Keratinocyte (primary cell): ENCODE measurements at regions not wholly inside any gene's neighbourhood (a gene's known extent, or its start where the extent isn't known, plus 50 kb on each side); places are given as distances from the start of the nearest gene placed in this dataset.

Experiments
- DNase-seq: peaks from one replicate; pipeline ENCODE4 v3.0.0-alpha.2; 2011; ENCODE audit warnings: low read depth, missing footprints, low spot score
- FAIRE-seq: peaks from 2 replicates; lab custom pipeline; 2011; peaks lifted over from hg19 to GRCh38; lab: Jason Lieb, UNC
- H2AFZ ChIP-seq: 2 replicates; pipeline ENCODE4 v1.6.0; 2012; ENCODE audit warnings: low read length, control low read depth, inconsistent platforms; ENCODE audit not compliant: control insufficient read depth
- H3K27ac ChIP-seq: 2 replicates; pipeline ENCODE4 v1.5.1; 2011; ENCODE audit warnings: low read length; ENCODE audit not compliant: control insufficient read depth, insufficient read depth
- H3K27me3 ChIP-seq: 3 replicates; pipeline ENCODE4 v1.6.0; 2011; ENCODE audit warnings: low read length; ENCODE audit not compliant: control insufficient read depth, insufficient read depth; ENCODE audit errors: extremely low read depth
- H3K36me3 ChIP-seq, 2 experiments: 2 replicates in 1 of 2; 3 replicates in 1 of 2; pipeline ENCODE4 v1.5.1; 2011; ENCODE audit warnings: low read length in 2 of 2, mild to moderate bottlenecking in 1 of 2; ENCODE audit not compliant: control insufficient read depth in 2 of 2, insufficient read depth in 2 of 2; ENCODE audit errors: extremely low read depth in 1 of 2
- H3K4me1 ChIP-seq: 3 replicates; pipeline ENCODE4 v1.5.1; 2011; ENCODE audit warnings: low read length; ENCODE audit not compliant: control insufficient read depth, insufficient read depth; ENCODE audit errors: extremely low read depth
- H3K4me2 ChIP-seq: 3 replicates; pipeline ENCODE4 v1.6.0; 2011; ENCODE audit warnings: low read depth, low read length; ENCODE audit not compliant: control insufficient read depth, insufficient read depth; ENCODE audit errors: extremely low read depth
- H3K4me3 ChIP-seq, 3 experiments: fragments of 200-600 bp in 1 of 3; sonication (generic) in 1 of 3; 2 replicates in 2 of 3; 3 replicates in 1 of 3; pipeline ENCODE4 v1.5.1; 2011 to 2016; ENCODE audit warnings: low read length in 3 of 3, mild to moderate bottlenecking in 3 of 3, control low read depth in 2 of 3, inconsistent platforms in 1 of 3, low read depth in 1 of 3, mixed read lengths in 1 of 3, mixed run types in 1 of 3, moderate library complexity in 1 of 3; ENCODE audit not compliant: control insufficient read depth in 2 of 3, insufficient read depth in 2 of 3; ENCODE audit errors: extremely low read depth in 1 of 3
- H3K79me2 ChIP-seq: 2 replicates; pipeline ENCODE4 v1.6.0; 2012; ENCODE audit warnings: low read length; ENCODE audit not compliant: control insufficient read depth, insufficient read depth
- H3K9ac ChIP-seq: 3 replicates; pipeline ENCODE4 v1.6.0; 2011; ENCODE audit warnings: low read length; ENCODE audit not compliant: control insufficient read depth, insufficient read depth; ENCODE audit errors: extremely low read depth
- H3K9me1 ChIP-seq: 3 replicates; pipeline ENCODE4 v1.6.0; 2011; ENCODE audit warnings: low read length; ENCODE audit not compliant: control insufficient read depth, insufficient read depth; ENCODE audit errors: extremely low read depth
- H3K9me3 ChIP-seq: 2 replicates; pipeline ENCODE4 v1.5.1; 2012; ENCODE audit warnings: low read depth, low read length; ENCODE audit not compliant: control insufficient read depth
- H4K20me1 ChIP-seq: 3 replicates; pipeline ENCODE4 v1.6.0; 2011; ENCODE audit warnings: low read length; ENCODE audit not compliant: control insufficient read depth, insufficient read depth; ENCODE audit errors: extremely low read depth
- EZH2 ChIP-seq: IDR thresholded peaks from one replicate; pipeline ENCODE4 v1.6.1; 2012; ENCODE audit warnings: inconsistent platforms, mild to moderate bottlenecking, low read length, moderate library complexity
- dilution Hi-C: fragments of 300-500 bp; cut with MboI; formaldehyde crosslinking; loops from one replicate; pipeline ENCODE4 v1.7.0; 2020; ENCODE audit warnings: low sequenced_read_pairs; ENCODE audit not compliant: extremely low pct_ligation_motif_present
- TF ChIP-seq, protein P1 (sequence below), 3 experiments: IDR thresholded peaks in 1 of 3; conservative IDR thresholded peaks in 1 of 3; optimal IDR thresholded peaks in 1 of 3; 2 replicates in 2 of 3; 3 replicates in 1 of 3; pipeline versions ENCODE3 to v1.5.1; 2011; ENCODE audit warnings: low read length in 3 of 3, mild to moderate bottlenecking in 3 of 3, moderate library complexity in 2 of 3, control low read depth in 1 of 3, inconsistent platforms in 1 of 3; ENCODE audit not compliant: insufficient read depth in 2 of 3; ENCODE audit errors: extremely low read depth in 1 of 3

DNA sequence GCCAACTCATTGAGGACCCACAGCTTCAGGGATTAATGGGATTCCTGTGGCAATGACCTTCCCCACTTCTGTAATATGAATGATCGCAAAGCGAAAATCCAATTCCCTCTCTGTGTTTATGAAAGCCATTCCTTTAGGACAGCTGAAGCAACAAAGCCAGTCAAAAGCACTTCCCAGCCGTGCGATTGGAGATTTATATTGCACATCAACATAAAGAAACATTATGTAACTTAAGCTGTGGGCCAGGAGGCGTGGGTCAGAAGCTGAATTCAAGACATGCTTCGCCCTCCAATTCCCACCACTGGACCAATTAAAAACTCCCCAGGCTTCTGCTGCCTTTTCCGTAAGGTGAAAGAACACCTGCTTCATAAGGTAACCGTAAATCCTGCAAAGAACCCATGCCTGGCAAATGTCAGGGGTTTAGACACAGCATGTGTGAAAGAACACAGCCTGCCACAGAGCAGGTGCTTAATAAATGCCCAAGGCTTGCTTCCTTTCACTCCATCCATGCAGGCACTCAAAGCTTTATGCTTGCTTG lies 138.9 kb upstream of the SOD1 start:
- TF ChIP-seq EZH2 = no peak
- TF ChIP-seq, protein P1, sequence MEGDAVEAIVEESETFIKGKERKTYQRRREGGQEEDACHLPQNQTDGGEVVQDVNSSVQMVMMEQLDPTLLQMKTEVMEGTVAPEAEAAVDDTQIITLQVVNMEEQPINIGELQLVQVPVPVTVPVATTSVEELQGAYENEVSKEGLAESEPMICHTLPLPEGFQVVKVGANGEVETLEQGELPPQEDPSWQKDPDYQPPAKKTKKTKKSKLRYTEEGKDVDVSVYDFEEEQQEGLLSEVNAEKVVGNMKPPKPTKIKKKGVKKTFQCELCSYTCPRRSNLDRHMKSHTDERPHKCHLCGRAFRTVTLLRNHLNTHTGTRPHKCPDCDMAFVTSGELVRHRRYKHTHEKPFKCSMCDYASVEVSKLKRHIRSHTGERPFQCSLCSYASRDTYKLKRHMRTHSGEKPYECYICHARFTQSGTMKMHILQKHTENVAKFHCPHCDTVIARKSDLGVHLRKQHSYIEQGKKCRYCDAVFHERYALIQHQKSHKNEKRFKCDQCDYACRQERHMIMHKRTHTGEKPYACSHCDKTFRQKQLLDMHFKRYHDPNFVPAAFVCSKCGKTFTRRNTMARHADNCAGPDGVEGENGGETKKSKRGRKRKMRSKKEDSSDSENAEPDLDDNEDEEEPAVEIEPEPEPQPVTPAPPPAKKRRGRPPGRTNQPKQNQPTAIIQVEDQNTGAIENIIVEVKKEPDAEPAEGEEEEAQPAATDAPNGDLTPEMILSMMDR (optimal IDR thresholded peaks at IDR 0.05 in 1 of 3, IDR thresholded peaks at IDR 0.05 in 1 of 3, conservative IDR thresholded peaks at IDR 0.05 in 1 of 3; ENCODE audit: extremely low read depth in 1 of 3, insufficient read depth in 2 of 3, low read length in 3 of 3) = no peak
- Histone ChIP-seq H3K27me3 (no peaks in the 10 kb centered on the region), H3K9me3 (no peaks in the 10 kb centered on the region), H3K9me1 (no peaks in the 10 kb centered on the region), H3K4me1 (no peaks in the 10 kb centered on the region), H3K27ac (no peak overlapping the region), H2AFZ (no peak overlapping the region), H3K4me3 (no peak overlapping the region), H4K20me1 (no peaks in the 10 kb centered on the region), H3K9ac (no peak overlapping the region), H3K79me2 (no peaks in the 10 kb centered on the region), H3K36me3 (no peaks in the 10 kb centered on the region), H3K4me2 (no peak overlapping the region)
- no peak for FAIRE-seq
- no peak for DNase-seq
- dilution Hi-C loops = no loop called here

DNA sequence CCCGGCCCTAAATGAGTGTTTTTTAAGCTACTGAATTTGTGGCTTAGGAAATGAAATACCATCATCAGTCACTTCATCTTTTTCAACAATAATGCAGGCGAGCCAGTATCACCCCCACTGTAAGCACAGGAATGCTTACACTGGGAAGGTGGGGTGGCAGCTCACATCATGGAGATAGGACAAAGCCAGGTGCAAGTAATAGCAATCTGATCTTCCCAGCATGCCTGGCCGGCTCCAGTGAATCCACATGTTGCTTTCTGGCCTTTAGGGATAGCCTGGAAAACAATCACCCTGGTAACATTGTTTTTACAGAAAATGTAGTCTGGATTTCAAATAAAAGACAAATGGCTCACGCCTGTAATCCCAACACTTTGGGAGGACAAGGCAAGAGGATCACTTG lies 140.9 kb upstream of the SOD1 start:
- Histone ChIP-seq H3K27ac (no peak overlapping the region), H3K4me1 (no peaks in the 10 kb centered on the region), H3K27me3 (no peaks in the 10 kb centered on the region), H4K20me1 (no peaks in the 10 kb centered on the region), H3K4me3 (no peak overlapping the region), H3K4me2 (no peak overlapping the region), H3K9me1 (no peaks in the 10 kb centered on the region), H2AFZ (no peak overlapping the region), H3K9ac (no peak overlapping the region), H3K79me2 (no peaks in the 10 kb centered on the region), H3K36me3 (no peaks in the 10 kb centered on the region), H3K9me3 (no peaks in the 10 kb centered on the region)
- dilution Hi-C loops = no loop called here
- no peak for TF ChIP-seq EZH2
- TF ChIP-seq, protein P1 (optimal IDR thresholded peaks at IDR 0.05 in 1 of 3, IDR thresholded peaks at IDR 0.05 in 1 of 3, conservative IDR thresholded peaks at IDR 0.05 in 1 of 3; ENCODE audit: extremely low read depth in 1 of 3, insufficient read depth in 2 of 3, low read length in 3 of 3) = no peak
- FAIRE-seq (no peak), DNase-seq (no peak)
